Upper lobe of right lung (tissue), 1 donor: ENCODE measurements at regions not wholly inside any gene's neighbourhood (a gene's known extent, or its start where the extent isn't known, plus 50 kb on each side); places are given as distances from the start of the nearest gene placed in this dataset.

Experiments
- ATAC-seq: fragments of 200-7000 bp; cut with Tn5 transposase; one replicate; pipeline ENCODE4 v1.9.1; 2020; ENCODE audit warnings: mild to moderate bottlenecking, moderate library complexity
- DNase-seq: peaks from one replicate; pipeline ENCODE4 v3.0.0-alpha.2; 2020
- H3K27ac ChIP-seq: fragments of 200-600 bp; one replicate; pipeline ENCODE4 v1.8.0; 2022
- H3K27me3 ChIP-seq: fragments of 200-600 bp; one replicate; pipeline ENCODE4 v1.8.0; 2022; ENCODE audit warnings: mild to moderate bottlenecking
- H3K36me3 ChIP-seq: fragments of 200-600 bp; one replicate; pipeline ENCODE4 v1.8.0; 2022
- H3K4me1 ChIP-seq: fragments of 200-600 bp; one replicate; pipeline ENCODE4 v1.8.0; 2022
- H3K4me3 ChIP-seq: fragments of 200-600 bp; one replicate; pipeline ENCODE4 v1.8.0; 2022; ENCODE audit warnings: mild to moderate bottlenecking
- H3K9me3 ChIP-seq: fragments of 200-600 bp; one replicate; pipeline ENCODE4 v1.8.0; 2022
- CTCF ChIP-seq: fragments of 200-600 bp; IDR thresholded peaks from one replicate; pipeline ENCODE4 v1.8.0; 2022; ENCODE audit warnings: antibody characterized with exemption
- intact Hi-C: fragments of 100-400 bp; cut with DNase I; formaldehyde crosslinking; loops from one replicate; pipeline ENCODE4 v1.11.0; 2022
- donor health status: DM: no; HTN: yes; CAD: no; lungs with severe emphysema.

DNA sequence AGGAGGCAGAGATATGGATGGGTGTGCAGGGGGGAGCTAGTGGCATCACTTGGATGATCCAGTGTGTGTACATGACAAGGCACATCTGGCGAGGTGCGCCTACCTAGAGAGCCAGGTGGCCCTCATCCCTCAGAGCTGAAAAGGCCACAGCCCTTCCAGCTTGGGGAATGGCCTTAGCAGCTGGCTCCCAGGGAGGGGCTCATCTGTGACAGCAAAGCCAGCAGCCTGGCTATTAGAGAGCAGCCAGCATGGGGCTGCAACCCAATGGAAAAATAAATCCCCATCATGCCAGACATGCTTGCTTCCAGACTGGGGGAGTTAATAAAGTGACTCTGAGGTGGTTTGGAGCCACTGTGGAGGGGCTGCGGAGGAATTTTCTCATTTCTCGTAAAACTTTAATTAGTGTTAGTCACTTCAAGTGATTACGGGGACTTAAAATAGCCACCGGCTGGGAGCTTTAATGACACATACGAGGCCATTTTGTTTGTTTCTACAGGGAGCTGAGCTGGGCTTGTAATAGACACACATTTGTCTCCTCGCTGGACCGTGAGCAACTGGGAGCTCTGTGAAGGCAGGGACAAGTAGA, 111.2 kb upstream of the ALX4 start:
- Histone ChIP-seq H3K9me3 (no peaks in the 10 kb centered on the region), H3K4me1 (no peaks in the 10 kb centered on the region), H3K27ac (no peak overlapping the region), H3K4me3 (no peak overlapping the region), H3K36me3 (no peaks in the 10 kb centered on the region), H3K27me3 (peaks cover 18% of the 10 kb centered on the region)
- no peak for TF ChIP-seq CTCF
- intact Hi-C loops = no loop called here
- ATAC-seq (no peak), DNase-seq (no peak)

GRCh38 chr11:44423289-44423688, 113.3 kb upstream of the ALX4 start:
- no peaks in the 10 kb centered on the region for H3K36me3 ChIP-seq
- no peaks in the 10 kb centered on the region for H3K9me3 ChIP-seq
- intact Hi-C loops = no loop called here
- DNase-seq (no peak), ATAC-seq (no peak)
- no peak for TF ChIP-seq CTCF
- no peak overlapping the region for H3K27ac ChIP-seq
- no peaks in the 10 kb centered on the region for H3K4me1 ChIP-seq
- peaks cover 33% of the 10 kb centered on the region for H3K27me3 ChIP-seq
- H3K4me3 ChIP-seq = no peak overlapping the region

- ATAC-seq (no peak), DNase-seq (no peak)
- TF ChIP-seq CTCF = no peak
- Histone ChIP-seq H3K27ac (no peak overlapping the region), H3K4me3 (no peak overlapping the region), H3K27me3 (peaks cover 33% of the 10 kb centered on the region), H3K9me3 (no peaks in the 10 kb centered on the region), H3K36me3 (no peaks in the 10 kb centered on the region), H3K4me1 (no peaks in the 10 kb centered on the region)
- intact Hi-C loops = no loop called here
These were observed 114.9 kb upstream of the ALX4 start for GRCh38 chr11:44424841-44425240.

GRCh38 chr11:44426119-44426518, 116.2 kb upstream of the ALX4 start:
- no peaks in the 10 kb centered on the region for H3K36me3 ChIP-seq
- no peaks in the 10 kb centered on the region for H3K9me3 ChIP-seq
- DNase-seq = no peak
- TF ChIP-seq CTCF = no peak
- no peaks in the 10 kb centered on the region for H3K4me1 ChIP-seq
- no peak overlapping the region for H3K4me3 ChIP-seq
- H3K27me3 ChIP-seq = peaks cover 33% of the 10 kb centered on the region
- peak; percentile 50 for ATAC-seq
- intact Hi-C loops = no loop called here
- no peak overlapping the region for H3K27ac ChIP-seq

GRCh38 chr11:44426958-44427357, 117.0 kb upstream of the ALX4 start:
- H3K27ac ChIP-seq = no peak overlapping the region
- H3K27me3 ChIP-seq = peaks cover 33% of the 10 kb centered on the region
- no peaks in the 10 kb centered on the region for H3K9me3 ChIP-seq
- H3K4me3 ChIP-seq = no peak overlapping the region
- TF ChIP-seq CTCF = no peak
- intact Hi-C loops = no loop called here
- ATAC-seq = no peak
- no peak for DNase-seq
- H3K4me1 ChIP-seq = no peaks in the 10 kb centered on the region
- H3K36me3 ChIP-seq = no peaks in the 10 kb centered on the region

GRCh38 chr11:44427432-44427831, 117.5 kb upstream of the ALX4 start:
- peak; percentile 10 for TF ChIP-seq CTCF
- ATAC-seq = peak; percentile 19
- no peak for DNase-seq
- intact Hi-C loops = no loop called here
- Histone ChIP-seq H3K27ac (no peak overlapping the region), H3K4me3 (no peak overlapping the region), H3K36me3 (no peaks in the 10 kb centered on the region), H3K27me3 (peaks cover 32% of the 10 kb centered on the region), H3K9me3 (no peaks in the 10 kb centered on the region), H3K4me1 (no peaks in the 10 kb centered on the region)
